NCI-H1048 (cell line): ENCODE measurements at regions not wholly inside any gene's neighbourhood (a gene's known extent, or its start where the extent isn't known, plus 50 kb on each side); places are given as distances from the start of the nearest gene placed in this dataset.
"Not testable (repeated sequence)": the region's sequence is repeated elsewhere in the genome, so short reads cannot be mapped to it uniquely, and the experiment has no call there.

Experiments used
- DNase-seq: peaks from one replicate; lab custom pipeline; 2025; lab: John Stamatoyannopoulos, UW

DNA sequence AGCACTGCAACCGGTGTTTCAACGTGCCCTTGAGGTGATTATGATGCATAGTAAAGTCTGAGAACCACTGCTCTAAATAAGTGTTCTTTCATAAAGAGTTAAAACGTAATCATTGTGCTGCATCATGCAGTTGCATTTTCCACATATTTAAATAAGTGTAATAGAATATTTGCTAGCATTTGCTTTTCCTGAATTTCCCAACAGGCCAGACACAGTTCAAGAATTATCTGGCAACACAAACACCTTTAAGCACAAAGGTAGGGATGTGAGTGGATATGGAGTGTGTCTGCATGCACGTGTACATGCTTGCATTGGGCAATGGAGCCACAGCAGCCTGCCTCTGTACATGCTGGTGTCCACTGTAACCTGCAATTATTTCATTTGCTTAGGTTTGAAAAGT lies 193.6 kb upstream of the PIK3R1 start:
- no peak for DNase-seq

DNA sequence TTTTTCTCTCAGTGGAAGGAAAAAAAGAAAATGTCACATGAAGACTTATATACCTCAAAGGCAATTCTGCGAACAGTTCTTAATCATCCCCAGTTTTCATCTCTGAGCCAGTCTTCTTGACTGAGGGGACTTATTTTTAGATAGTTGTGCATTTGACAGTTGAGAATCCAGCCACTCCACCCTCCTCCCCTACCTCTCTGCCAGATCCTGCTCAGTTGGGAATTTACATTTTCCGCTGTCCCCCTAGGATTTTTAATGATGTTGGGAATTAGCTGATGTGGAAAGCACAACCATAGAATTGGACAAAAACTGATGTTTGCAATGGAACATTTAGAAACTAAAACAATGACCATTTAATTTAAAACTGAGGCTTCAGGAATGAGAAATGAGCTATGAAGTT lies 194.3 kb upstream of the PIK3R1 start:
- no peak for DNase-seq

DNA sequence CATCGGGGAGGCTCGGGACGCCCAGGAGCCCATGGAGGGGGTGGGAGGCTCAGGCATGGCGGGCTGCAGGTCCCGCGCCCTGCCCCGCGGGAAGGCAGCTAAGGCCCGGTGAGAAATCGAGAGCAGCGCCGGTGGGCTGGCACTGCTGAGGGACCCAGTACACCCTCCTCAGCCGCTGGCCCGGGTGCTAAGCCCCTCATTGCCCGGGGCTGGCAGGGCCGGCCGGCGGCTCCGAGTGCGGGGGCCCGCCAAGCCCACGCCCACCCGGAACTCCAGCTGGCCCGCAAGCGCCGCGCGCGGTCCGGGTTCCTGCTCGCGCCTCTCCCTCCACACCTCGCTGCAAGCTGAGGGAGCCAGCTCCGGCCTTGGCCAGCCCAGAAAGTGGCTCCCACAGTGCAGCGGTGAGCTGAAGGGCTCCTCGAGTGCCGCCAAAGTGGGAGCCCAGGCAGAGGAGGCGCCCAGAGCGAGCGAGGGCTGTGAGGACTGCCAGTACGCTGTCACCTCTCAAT lies 195.0 kb upstream of the PIK3R1 start:
- DNase-seq = not testable (repeated sequence)

DNA sequence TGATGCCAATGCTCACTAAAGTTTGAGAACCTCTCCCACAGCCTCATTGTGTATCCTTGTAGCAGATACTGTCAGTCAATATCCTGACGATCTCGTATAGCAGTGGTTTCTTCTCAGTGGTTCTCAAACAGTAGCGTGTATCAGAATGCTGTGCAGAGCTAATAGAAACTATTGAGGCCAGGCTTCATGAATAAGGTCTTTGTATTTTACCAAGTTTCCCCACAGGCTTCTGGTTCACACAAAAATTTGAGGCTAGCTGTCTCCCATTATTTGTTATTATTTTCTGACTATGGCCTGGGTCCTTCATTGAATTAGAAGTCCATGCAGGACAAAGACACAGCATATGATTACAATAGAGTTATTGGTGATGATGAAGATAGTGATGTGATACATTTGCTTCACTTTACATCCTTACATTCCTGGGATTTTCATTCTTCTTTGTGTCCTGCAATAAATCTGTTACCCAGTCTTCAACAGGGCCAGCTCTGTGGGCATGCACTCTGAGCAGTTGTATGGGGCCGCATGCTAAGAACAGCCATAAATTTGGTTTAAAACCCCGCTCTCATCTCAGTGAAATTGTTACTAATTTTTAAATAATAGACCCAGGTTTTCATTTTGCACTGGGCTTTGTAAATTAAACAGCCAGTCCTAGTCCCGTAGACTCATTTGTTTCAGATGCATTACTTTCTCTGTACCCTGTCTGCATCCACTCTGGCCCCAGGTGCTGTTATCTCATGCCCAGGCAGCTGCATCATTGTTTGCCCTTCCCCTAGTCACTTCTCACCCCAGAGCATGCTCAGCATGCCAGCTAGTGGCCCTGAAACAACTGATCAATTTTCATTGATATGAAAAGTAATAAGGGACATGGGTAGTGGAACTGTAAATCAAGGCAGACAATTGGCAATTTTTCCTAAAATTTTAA lies 199.9 kb upstream of the PIK3R1 start:
- DNase-seq = no peak

DNA sequence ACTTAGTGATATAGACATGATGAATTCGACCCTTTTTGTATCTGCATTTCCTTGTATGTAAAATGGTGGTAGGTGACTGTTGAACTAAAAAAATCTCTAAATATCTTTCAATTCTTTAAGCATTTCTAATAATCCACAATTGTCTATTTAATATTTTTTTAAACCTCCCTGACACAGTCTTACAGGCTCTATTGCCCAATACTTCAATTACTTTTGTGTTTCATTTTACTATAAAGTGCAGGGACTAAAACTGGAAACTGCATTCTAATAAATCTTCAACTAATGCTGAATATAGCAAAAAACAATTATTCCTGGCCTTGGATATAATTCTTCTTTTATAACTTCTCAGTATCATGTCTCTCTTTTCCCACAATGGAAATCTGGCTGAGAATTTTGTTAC lies 202.7 kb upstream of the PIK3R1 start:
- DNase-seq = no peak

DNA sequence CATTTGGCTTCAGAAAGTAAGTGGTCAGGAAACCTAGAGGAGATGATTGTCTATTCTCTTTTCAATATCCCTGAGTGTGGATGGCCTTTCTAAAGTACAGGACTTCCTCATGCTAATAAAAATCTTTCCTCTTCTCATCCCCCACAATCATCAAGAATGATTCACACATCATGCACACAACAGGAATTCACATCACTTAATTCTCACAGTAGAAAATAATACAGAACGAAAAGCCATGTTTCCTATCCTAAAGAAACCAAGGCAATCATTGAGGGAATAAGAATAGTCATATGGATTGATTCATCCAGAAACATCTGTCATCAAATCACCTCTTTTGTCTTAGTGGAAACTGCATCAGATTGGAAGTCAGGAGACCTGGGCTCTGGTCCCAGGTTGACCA lies 203.1 kb upstream of the PIK3R1 start:
- no peak for DNase-seq

DNA sequence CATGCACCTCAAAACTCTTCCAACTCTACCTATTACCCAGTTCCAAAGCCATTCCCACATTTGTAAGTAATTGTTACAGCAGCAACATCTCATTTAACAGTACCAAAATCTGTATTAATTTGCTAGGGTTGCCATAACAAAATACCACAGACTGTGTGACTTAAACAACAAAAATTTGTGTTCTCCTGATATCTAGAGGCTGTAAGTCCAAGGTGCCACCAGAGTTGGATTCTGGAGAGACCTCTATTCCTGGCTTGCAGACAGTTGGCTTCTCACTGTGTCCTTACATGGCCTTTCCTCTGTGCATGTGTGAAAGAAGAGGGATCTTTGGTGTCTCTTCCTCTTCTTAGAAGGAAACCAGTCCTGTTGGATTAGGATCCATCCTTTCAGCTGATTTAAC lies 203.8 kb upstream of the PIK3R1 start:
- no peak for DNase-seq

DNA sequence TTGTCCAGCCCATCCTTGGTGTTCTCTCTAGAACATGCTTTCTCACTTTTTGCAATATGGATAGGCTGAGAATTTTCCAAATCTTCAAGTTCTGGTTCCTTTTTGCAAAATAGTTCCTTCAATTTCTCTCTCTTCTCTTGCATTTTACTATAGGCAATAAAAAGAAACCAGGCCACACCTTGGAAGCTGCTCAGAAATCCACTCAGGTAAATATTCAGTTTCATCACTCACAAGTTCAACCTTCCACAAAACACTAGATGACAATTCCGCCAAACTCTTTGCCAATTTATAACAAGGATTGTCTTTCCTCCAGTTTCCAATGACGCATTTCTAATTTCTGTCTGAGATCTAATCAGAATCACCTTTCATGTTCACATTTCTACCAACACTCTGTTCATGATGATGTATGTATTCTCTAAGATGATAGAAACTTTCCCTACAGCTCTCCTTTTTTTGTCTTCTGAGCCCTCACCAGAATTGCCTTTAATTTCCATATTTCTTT lies 204.2 kb upstream of the PIK3R1 start:
- DNase-seq = no peak

DNA sequence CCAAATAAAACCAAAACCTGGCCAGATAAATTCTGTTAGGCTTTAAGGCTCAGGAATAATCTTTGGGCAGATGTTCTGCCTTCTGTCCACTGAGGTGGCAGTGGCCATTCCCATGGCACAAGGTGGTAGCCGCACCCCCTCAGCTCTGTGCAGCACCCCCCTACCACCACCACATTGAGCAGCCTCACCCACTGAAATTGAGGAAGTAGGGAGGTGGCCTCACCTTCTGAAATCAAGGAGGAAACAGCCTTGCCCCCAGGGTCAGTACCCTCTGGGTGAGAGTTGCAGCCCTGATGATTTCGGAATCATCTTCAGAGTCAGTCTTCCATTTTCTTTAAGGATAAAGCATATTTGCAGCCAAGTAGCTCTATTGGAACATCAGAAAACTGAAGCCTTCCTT lies 204.8 kb upstream of the PIK3R1 start:
- no peak for DNase-seq

DNA sequence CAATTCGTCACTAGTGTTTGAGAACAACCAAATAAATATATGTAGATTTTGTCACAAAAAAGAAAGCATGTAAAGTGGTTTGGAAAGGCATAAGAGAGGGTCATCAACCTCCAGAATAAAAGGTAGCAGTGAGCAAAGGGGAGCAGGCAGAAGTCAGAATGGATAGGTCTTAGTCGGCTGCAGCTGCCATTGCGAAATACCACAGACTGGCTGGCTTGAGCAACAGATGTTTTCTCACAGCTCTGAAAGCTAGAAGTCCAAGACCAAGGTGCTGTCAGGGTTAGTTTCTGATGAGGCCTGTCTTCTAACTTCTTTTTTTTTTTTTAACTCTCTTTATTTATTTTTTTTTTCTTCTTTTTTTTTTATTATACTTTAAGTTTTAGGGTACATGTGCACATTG lies 208.1 kb upstream of the PIK3R1 start:
- DNase-seq = no peak

DNA sequence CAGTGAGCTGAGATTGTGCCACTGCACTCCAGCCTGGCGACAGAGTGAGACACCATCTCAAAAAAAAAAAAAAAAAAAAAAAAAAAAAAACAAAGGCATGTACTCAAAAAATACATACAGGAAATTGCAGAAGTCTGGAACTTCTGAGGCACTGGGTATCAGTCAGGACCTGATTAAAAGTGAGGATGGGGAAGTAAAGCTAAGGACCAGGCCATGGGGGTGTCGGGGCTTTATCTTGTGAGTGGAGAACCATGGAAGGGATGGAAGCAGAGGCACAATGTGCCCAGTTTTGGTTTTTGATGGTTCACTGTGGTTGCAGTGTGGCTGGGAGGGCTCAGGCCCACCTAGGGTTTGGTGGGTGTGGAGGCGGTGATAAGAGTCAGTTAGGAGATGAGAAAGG lies 212.7 kb upstream of the PIK3R1 start:
- no peak for DNase-seq

DNA sequence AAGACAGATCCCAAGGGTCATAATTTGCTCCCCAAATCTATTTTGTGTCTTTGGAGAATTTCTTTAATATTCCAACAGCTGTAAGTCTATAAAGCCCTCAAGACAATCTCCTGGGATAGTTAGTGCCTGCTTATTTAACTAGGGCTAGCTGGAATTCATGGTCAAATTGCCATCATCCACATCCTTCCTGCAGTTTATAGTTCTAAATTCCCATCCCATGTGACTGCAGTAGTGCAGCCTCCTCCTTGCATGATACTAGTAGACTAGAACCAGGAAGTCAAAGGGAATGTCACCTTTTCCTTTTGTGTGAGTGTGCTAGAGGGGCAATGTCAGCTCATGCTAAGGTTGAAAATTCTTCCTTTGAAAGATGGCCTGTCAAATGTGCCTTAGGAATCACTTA lies 214.8 kb upstream of the PIK3R1 start:
- DNase-seq = no peak

DNA sequence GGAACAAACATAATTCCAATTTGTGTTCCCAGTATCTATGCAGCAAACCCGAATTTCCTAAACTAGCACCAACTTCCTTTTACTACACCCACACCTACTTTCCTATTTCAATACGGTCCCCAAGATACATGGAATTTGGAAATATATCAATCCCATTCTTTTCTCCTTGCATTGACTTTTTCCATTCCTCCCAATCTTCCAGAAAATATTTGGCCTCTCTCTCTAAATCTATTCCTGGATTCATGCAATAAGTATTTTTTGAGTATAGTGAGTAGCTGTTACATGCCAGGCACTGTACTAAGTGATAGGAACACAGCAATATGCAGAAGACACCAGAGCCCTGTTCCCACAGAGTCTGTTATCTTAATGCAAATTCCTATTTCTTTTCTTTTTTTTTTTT lies 216.2 kb upstream of the PIK3R1 start:
- DNase-seq = no peak

DNA sequence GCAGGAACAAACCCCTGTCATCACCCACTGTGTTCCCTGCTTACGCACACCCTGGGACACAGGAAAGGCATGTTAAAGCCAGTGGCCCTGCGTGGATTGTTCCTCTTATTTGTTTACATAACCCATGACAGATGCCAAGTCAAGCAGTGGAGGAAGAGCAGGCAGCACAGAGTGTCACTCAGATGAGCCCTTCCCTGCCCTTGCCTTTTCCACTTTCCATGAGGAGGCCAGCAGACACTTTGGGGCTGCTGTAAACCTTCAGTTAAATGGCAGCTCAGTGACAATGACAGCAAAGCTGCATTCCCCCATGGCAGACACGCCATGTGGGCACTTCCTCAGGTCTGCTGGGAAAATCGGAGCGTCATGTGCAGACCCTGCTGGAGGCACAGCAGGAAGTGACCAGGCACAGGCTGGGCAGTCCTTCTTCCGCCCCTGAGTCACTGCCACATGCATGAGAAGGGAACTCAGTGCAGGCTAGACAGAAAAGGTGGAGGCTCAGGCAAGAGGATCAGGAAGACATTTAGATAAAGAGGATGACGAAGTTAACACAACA lies 216.8 kb upstream of the PIK3R1 start:
- DNase-seq = no peak

DNA sequence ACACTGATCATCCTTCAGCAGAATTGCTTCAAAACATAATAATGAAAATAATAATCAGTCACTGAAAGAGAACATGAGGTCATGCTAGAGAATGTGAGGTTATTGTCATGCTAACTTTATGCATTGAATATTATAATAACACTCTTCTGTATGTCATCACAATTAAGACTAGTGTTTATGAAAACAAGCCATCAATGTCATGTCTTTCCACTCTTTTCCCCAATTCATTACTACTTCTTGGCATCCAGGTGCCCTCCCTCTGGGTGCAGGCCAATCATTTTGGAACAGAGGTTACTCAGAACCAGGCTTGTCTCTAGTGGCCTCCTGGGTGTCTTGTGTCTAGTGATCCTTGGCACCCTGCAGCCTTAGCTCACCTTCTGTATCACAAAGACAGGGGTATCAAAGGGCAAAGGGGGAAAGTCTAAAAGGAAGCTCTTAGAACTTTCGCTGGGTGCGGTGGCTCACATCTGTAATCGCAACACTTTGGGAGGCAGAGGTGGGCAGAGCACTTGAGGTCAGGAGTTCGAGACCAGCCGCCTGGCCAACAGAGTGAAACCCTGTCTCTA lies 217.6 kb upstream of the PIK3R1 start:
- no peak for DNase-seq

DNA sequence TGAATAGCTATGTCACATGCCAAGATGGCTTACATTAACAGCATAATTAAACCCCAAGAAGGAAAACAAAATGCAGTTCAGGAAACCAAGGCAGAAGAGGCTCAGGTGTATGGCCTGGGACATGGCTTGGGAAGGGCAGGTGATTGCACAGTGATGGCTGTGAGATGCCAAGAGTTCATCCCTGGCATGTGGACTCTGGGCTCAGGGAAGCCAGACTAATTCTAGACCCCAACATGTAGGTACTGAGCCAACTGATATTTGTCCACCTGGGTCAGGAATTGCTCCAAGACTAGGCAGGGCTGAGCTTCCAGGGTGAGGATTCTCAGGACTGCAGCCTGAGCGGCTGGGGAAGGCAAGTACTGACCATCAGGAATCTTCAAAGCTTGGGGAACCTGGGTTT lies 218.4 kb upstream of the PIK3R1 start:
- DNase-seq = no peak

DNA sequence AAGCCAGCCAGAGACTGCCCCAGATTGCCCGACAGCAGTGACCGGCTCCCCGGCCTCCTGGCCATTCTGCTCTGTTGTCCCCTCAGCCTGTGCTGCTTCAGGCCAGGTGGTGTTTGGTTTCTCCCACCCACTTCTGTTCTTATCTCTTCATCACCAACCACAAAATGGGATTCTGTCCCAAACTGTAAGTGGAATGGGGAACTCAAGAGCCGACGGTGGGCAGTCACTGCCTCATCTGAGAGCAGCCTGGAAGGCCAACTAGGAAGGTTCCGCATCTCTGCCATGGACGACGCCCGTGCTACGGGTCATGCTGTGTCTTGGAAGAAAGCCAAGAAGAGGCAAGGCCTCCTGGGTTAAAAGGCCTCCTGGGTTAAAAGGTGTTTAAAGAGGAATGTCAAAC lies 219.0 kb upstream of the PIK3R1 start:
- no peak for DNase-seq

DNA sequence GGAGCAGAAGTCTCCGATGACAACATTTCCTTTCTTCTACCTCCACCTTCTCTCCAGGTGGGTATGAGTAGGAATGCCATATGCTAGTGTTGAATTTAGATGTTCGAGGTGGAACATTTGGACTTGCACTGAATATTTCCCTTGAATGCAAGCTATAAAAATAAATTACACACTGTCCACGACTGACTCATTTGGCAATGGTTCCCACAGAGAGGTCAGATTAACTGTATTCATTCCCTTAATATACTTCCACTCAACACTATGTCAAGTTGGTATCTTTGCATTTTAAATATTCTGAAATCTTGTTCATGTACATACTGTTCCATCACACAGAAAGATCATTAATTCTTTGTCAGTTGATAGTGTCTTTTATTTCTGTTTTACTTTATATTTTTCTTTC lies 222.6 kb upstream of the PIK3R1 start:
- no peak for DNase-seq

DNA sequence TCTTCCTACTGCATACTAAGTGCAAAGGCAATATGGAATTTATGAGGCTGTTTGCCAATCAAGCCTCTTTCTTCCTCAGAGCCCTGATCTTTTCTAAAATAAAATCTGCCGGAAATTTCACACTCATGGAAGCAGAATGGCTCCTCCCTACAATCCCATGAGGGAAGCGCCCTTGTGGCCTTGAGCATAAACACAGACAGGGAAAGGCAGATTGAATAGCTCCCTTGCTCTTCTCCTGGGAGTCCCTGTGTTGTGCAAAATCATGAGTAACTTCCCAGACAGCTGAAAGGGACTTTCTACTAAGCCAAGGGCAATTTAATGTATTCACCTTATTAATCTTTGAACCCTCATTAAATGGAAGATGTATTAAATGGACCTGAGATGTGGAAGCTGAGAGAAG lies 226.1 kb upstream of the PIK3R1 start:
- no peak for DNase-seq

DNA sequence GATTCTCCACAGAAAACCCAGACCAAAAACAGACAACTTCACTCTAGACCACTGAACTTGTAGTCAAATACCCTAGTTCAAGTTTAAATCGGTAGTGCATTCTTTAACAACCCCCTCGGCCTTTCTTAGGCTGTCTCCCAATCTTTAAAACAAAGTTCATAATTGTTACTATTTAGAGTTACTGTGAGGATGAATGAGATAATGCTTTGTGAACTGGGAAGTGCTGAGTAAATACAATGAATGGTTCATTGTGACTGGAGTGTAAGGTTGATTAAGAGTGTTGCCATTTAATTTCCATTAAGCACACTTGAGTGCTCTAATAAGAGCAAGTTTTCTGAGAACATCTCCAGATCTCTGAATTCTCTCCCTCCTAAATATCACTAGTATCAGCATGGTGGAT lies 228.8 kb upstream of the PIK3R1 start:
- no peak for DNase-seq

DNA sequence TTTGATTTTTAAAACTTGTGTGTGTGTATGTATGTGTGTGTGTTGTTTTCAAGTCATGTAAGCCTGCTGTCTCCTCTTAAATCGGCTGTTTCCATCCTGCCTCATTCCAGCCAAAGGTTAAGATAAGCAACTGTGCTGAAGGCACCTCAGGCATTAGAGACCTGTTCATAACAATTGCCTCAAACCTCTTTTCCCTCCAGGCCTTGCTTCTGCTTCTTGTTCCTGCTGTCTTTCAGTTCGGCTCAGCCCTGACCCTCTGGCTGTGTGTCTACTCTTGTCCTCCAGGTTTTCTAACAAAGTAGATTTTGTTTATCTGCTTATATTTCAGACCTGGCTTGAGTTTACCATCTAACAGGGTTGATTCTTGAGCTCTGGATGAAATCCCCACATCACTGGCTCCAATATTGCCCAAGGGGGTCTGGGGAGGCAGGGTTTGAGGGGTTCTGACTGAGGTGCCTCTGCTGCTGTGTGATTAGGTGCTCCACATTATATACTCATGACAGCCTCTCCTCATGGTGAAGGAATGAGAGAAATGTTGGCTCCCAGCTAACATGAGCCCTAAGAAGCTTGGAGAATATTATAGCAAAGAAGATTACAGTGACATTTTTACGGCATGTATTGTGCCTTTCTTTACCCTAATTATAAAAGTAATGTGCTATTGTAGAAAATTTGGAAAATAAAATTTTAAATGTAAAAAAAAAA lies 229.7 kb upstream of the PIK3R1 start:
- no peak for DNase-seq

DNA sequence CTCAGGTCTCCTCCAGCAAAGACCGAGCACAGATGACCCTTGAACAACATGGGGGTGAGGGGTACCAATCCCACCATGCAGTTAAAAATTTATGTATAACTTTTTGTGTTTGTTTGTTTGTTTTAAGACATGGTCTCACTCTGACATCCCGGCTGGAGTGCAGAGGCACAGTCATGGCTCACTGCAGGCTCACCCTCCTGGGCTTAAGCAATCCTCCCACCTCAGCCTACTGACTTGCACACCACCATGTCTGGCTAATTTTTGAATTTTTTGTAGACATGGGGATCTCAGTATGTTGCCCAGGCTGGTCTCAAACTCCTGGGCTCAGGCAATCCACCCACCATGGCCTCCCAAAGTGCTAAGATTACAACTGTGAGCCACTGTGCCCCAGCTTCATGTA lies 231.0 kb upstream of the PIK3R1 start:
- no peak for DNase-seq
